ENCODE measurements at regions not wholly inside any gene's neighbourhood (a gene's known extent, or its start where the extent isn't known, plus 50 kb on each side); places are given as distances from the start of the nearest gene placed in this dataset.

GRCh38 chr13:85255978-85256377 lies 543.2 kb downstream of the SLITRK6 start:
- no peak for TF ChIP-seq GATA2 (IDR thresholded peaks at IDR 0.05; ENCODE audit: low read depth, low read length)
- no peak for TF ChIP-seq GATA3 (IDR thresholded peaks at IDR 0.05; ENCODE audit: low read depth, low read length)

DNA sequence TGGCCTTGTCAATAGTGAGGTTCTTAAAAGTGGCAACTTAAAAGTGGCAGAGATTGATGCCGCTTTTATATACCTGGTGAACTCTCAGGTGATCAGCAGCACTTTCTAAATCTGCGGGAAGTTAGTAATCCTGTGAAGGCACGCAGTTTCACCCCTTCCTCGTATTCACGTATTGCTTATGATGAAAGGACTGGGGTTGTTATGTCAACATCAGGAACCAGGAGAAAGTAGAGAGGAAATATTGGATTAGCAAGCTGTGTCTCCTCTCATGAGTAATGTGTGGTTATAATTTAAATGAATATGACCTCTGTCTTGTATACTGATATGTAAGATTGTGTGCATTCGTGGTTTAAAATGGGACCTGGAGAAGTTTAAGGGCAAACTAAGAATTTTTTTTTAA lies 544.6 kb downstream of the SLITRK6 start:
- TF ChIP-seq GATA2 (IDR thresholded peaks at IDR 0.05; ENCODE audit: low read depth, low read length) (no peak), GATA3 (IDR thresholded peaks at IDR 0.05; ENCODE audit: low read depth, low read length) (no peak)

DNA sequence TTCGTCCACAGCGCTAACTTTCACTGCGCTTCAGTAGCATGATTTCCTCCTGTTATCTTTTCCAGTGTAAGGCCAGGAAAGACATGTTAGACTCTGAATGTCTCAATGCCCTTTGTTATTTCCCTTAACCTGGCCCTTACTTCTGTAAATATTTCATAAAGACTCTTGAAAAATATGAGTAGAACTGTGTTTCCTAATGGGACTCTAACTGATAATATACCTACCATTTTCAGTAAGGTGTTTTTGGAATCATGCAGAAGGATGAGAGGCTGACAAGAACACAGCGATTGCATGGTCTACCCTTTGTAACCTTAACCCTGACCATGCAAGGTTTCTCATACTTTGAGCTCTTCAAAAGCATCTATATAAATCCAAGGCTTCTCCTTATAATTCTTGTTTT lies 550.1 kb downstream of the SLITRK6 start:
- TF ChIP-seq GATA2 (IDR thresholded peaks at IDR 0.05; ENCODE audit: low read depth, low read length) (no peak), GATA3 (IDR thresholded peaks at IDR 0.05; ENCODE audit: low read depth, low read length) (no peak)

DNA sequence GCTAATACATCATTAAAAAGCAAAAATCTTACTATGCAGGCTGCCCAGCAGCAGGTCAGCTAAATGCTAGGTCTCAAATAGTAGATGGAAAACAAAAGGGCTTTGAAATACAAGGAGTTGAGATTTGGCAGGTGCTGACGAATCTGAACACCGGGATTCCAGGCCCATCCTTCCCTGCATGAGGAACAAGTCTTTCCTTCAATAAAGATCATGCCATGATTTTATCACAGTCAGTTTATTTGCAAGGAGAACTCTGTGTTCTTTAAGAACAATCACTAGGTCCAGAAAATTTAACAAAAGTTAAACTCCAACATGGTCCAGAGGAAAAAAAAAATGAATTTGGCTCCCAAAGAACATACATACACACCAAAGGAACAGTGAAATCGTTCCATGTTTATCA lies 551.4 kb downstream of the SLITRK6 start:
- TF ChIP-seq GATA2 (IDR thresholded peaks at IDR 0.05; ENCODE audit: low read depth, low read length), result no peak
- TF ChIP-seq GATA3 (IDR thresholded peaks at IDR 0.05; ENCODE audit: low read depth, low read length), result no peak

DNA sequence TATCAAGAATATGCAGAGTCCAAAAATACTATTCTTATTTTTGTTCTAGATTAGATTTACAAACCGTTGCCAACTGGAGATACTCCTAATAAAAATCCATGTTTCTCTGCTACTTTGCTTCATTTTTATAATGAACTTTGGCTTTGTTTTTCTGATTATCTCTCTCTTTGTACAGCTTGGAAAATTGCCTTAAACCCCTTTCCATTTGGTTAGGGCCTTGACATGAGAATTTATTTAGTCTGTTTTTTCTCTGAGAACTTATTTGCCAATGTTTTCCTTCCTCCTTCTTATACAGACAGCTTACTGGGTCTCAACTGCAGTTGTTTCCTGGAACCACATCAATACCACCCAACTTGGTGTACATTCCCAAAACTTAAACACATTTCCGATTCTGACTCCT lies 555.4 kb downstream of the SLITRK6 start:
- no peak for TF ChIP-seq GATA3 (IDR thresholded peaks at IDR 0.05; ENCODE audit: low read depth, low read length)
- TF ChIP-seq GATA2 (IDR thresholded peaks at IDR 0.05; ENCODE audit: low read depth, low read length), result no peak

DNA sequence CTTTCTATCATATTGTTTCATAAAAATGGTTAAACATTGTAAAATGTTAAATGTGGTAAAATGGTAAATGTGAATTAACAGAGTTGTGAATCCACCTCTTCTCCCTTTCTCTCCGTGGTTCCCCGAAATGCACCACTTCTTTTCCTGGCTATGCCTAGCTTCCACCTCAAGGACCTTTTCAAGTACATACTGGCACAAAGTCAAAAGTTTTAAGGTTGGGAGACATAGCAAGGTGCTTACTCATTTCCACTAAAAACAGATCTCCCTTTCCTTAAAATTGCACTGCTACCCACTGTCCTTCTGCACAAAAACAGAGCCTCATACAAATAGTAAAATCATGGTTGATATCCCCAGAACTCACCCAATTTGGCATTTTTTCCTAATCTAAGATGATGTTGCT lies 558.2 kb downstream of the SLITRK6 start:
- TF ChIP-seq GATA3 (IDR thresholded peaks at IDR 0.05; ENCODE audit: low read depth, low read length) (no peak), GATA2 (IDR thresholded peaks at IDR 0.05; ENCODE audit: low read depth, low read length) (no peak)

DNA sequence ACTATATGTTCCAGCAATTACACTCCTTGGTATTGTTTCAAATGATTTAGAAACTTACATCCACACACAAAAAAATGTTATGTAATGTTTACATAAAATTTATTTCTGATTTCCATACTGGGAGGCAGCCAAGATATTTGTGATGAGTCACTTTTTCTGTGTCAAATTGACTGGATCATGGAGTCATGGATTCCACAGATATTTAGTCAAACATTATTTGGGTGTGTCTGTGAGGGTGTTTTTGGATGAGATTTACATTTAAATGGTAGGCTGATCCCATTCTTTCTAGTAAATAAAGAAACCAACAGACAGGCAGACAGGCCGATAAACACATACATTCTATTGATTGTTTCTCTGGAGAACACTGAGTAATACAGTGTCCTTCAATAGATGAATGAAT lies 562.8 kb downstream of the SLITRK6 start:
- no peak for TF ChIP-seq GATA2 (IDR thresholded peaks at IDR 0.05; ENCODE audit: low read depth, low read length)
- TF ChIP-seq GATA3 (IDR thresholded peaks at IDR 0.05; ENCODE audit: low read depth, low read length), result no peak

- TF ChIP-seq GATA3 (IDR thresholded peaks at IDR 0.05; ENCODE audit: low read depth, low read length) (no peak), GATA2 (IDR thresholded peaks at IDR 0.05; ENCODE audit: low read depth, low read length) (no peak)
These were observed 568.5 kb downstream of the SLITRK6 start for GRCh38 chr13:85230691-85231093.

- TF ChIP-seq GATA3 (IDR thresholded peaks at IDR 0.05; ENCODE audit: low read depth, low read length) (no peak), GATA2 (IDR thresholded peaks at IDR 0.05; ENCODE audit: low read depth, low read length) (no peak)
These were observed 570.5 kb downstream of the SLITRK6 start for GRCh38 chr13:85228692-85229091.

DNA sequence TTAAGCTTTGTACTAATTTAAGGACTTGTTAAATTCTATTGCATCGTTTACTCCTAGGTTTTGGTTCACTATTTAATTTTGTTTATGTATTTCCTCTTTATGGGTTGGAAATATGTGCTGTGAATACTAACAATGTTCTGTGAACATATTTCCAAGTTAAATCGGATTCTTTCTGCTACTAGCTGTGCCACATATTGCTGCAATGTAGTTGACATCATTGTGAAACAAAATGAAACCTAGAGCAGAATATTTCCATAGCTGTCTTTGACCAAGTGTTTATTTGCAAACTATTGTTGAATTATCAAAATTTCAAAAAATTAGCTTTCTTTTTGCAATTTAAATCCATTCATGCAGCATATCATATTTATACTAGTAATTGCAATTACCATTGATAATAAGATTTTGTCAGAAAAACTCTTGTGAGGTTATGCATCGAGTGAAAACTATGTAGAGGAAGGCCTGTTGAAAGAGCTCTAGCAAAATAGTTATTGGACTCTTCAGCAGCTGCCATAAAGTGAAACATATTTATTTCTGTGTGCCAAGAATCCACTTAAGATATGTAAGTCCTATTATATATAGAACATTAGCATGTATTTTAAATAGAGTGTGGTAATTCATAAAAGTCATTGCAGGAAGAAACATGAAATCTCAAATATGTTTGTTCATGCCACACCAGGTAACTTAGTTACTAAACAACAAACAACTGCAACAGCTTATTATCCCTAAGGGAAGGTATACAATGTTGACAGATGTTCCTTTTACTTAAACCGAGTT lies 575.1 kb downstream of the SLITRK6 start:
- TF ChIP-seq GATA3 (IDR thresholded peaks at IDR 0.05; ENCODE audit: low read depth, low read length) (no peak), GATA2 (IDR thresholded peaks at IDR 0.05; ENCODE audit: low read depth, low read length) (no peak)

DNA sequence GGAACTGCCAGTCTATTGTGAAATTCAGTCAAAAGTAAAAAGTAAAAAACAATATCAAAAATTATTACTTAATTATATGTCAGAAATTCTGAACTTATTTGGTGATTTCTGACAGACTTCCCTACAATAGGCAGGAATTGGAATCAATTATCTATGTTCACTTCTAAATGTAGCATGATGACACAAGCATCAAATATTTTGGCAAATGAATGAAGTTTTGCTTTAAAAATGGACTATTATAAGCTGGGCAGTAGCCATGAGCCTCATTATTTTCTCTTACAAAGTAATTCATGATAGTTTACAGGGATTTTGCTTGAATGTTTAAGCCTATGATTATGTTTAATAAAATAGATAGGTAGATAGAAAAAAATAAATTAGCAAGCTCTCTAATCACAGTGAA lies 582.6 kb downstream of the SLITRK6 start:
- TF ChIP-seq GATA3 (IDR thresholded peaks at IDR 0.05; ENCODE audit: low read depth, low read length), result no peak
- no peak for TF ChIP-seq GATA2 (IDR thresholded peaks at IDR 0.05; ENCODE audit: low read depth, low read length)

GRCh38 chr13:85212692-85213091 lies 586.5 kb downstream of the SLITRK6 start:
- no peak for TF ChIP-seq GATA3 (IDR thresholded peaks at IDR 0.05; ENCODE audit: low read depth, low read length)
- TF ChIP-seq GATA2 (IDR thresholded peaks at IDR 0.05; ENCODE audit: low read depth, low read length), result no peak

GRCh38 chr13:85204668-85205344 lies 594.4 kb downstream of the SLITRK6 start:
- no peak for TF ChIP-seq GATA2 (IDR thresholded peaks at IDR 0.05; ENCODE audit: low read depth, low read length)

- TF ChIP-seq GATA2 (IDR thresholded peaks at IDR 0.05; ENCODE audit: low read depth, low read length), result no peak
- no peak for TF ChIP-seq GATA3 (IDR thresholded peaks at IDR 0.05; ENCODE audit: low read depth, low read length)
These were observed 601.8 kb downstream of the SLITRK6 start for GRCh38 chr13:85197431-85197830.

DNA sequence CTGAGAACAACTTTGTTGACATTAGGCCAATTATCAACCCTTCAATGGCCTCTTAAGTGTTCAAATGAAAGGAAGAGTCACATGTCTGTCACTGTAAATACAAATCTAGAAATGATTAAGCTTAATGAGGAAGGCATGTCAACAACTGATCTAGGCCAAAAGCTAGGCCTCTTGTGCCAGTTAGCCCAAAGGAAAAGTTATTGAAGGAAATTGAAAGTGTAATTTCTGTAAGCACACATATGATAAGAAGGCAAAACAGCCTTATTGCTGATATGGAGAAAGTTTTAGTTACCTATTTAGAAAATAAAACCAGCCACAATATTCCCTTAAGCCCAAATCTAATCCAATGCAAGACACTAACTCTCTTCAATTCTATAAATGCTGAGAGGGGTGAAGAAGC lies 604.7 kb downstream of the SLITRK6 start:
- TF ChIP-seq GATA3 (IDR thresholded peaks at IDR 0.05; ENCODE audit: low read depth, low read length) (no peak), GATA2 (IDR thresholded peaks at IDR 0.05; ENCODE audit: low read depth, low read length) (no peak)
